HG03064 (cell line): ENCODE measurements at regions not wholly inside any gene's neighbourhood (a gene's known extent, or its start where the extent isn't known, plus 50 kb on each side); places are given as distances from the start of the nearest gene placed in this dataset.
"Not testable (repeated sequence)": the region's sequence is repeated elsewhere in the genome, so short reads cannot be mapped to it uniquely, and the experiment has no call there.

ENCODE experiments used
- ATAC-seq: cut with Tn5 transposase; IDR thresholded peaks from one replicate; pipeline ENCODE4 v1.9.1; 2021; ENCODE audit warnings: low read depth; ENCODE audit not compliant: unreplicated experiment

DNA sequence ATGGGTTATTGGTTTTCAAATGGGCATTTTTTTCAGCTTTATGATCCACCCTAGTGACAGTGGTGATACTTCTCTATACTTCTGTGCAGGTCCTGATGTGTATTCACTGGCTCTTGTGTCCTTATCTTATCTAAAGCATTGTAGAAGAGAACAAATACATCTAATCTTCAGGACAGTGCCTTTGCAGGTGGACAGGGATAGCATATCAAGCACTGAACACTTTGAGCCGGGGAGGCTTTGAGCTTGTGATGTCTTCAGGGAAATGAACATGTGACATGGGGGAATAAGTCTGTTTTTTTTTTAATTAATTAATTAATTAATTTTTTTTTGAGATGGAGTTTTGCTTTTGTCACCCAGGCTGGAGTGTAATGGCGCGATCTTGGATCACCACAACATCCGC lies 115.5 kb upstream of the KLF4 start:
- no peak for ATAC-seq

DNA sequence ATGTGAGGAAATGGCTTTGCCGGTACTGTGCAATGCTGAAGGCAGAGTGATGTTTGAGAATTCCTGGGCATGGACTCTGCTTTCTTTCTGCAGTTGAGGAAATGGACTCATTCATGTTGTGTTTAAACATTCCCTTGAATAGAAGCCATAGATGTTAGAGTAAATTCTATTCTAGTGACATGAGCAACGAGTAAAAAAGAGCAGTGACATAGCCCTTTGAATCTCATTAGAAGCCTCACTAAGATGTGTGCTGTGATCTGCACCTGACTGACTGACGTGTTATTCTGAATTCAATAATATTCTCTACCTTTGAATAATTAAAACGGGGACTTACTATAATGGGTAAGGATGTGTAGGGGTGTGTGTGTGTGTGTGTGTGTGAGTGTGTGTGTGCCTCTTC lies 113.7 kb upstream of the KLF4 start:
- no peak for ATAC-seq

DNA sequence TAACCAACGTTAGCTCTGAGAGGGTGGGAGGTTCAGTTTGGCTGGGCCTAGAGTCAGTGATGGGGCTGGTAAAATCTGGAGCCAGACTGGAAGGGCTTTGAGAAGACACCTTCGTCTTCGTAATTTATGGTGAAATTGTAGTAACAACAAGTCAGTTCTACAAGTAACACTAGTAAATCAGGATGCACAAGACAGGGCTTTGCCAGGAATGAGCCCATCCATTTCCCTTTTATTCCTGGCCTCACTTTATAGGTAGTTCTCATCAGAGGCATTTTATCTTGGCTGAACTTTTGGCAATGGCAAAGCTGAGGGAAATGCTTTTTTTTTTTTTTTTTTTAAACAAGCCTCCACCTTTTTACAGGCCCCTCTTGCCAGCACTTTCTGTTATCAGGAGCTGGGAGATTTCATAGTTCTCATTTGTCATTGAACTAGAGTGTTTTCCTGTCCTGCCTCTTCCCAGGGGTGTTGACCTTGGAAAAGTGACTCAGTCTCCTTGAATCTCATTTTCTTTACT lies 110.5 kb upstream of the KLF4 start:
- no peak for ATAC-seq

DNA sequence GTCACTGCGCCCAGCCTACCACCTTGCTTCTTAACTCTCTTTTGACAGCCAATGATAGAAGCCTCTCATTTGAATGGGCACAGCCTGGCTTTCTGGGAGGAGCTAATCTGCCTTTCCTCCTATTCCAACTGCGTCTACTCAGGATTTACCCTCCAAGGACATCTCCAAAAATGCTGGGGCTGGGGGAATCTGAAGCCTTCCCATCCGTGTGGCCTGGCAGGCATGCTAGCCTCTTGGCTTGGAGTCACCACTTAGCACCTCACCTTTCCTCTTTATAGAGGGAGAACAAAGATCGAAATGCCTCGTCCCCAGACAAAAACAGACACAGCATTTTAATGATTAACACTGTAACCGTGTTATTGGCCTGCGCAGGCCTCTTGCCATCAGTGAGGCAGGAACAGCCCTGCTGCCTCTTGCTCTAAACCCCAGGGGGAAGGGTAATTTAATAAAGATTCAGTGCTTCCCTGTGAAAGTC lies 108.2 kb upstream of the KLF4 start:
- ATAC-seq = no peak

DNA sequence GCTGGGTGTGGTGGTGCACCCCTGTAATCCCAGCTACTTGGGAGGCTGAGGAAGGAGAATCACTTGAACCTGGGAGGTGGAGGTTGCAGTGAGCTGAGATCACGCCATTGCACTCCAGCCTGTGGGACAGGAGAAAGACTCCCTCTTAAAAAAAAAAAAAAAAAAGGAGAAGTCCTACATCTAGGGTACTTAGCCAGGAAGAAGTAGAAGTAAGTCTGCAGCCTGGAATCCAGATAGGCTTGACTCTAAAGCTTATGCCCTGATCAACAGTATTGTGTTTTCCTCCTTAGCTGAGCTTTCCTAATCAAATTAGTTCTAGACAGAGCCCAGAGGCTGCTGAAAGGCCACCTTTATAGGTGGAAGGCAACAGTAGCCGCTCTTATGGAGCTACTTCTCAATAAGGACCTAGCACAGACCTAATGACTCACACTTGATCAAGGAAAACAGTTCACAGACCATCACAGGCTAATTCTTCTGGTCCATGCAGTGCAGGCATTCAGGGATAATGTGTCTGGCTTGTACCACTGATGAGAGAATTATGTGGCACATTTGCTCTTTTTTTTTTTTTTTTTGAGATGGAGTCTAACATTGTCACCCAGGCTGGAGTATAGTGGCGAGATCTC lies 105.5 kb upstream of the KLF4 start:
- no peak for ATAC-seq

DNA sequence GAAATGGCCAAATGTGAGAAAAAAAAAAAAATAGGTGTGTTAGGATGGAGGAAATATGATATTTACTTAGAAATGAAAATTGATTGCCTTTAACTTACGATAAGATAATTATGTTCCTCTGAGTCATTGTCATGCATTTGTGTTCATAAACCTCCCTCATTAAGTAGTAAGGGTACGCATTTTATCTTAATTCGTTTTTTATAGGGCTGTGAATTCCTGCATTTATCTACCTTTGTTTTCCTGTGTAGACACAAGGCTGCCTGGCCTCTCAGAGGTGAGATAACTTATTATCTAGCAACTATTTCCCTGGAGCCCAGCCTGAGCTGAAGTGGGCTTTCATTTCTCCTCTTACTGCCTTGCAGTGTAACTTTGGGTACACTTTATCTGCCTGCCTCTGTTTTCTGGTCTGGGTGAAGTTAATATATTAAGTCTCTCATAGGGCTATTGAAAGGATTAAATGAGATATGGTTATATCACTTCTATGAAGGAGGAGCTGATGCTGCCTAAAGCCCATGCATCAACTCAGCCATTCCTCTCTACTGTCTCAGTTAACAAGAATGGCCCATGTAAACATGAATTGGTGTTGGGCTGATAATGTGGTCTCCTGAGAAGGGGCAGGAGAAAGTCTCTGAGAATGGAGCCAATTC lies 103.8 kb upstream of the KLF4 start:
- ATAC-seq = no peak

- ATAC-seq = no peak
Observed at GRCh38 chr9:107592424-107592823, 102.9 kb upstream of the KLF4 start.

- ATAC-seq = no peak
Observed at GRCh38 chr9:107591781-107592180, 102.2 kb upstream of the KLF4 start.

GRCh38 chr9:107588393-107588792 lies 98.8 kb upstream of the KLF4 start:
- no peak for ATAC-seq

GRCh38 chr9:107587191-107587963 lies 97.8 kb upstream of the KLF4 start:
- no peak for ATAC-seq

DNA sequence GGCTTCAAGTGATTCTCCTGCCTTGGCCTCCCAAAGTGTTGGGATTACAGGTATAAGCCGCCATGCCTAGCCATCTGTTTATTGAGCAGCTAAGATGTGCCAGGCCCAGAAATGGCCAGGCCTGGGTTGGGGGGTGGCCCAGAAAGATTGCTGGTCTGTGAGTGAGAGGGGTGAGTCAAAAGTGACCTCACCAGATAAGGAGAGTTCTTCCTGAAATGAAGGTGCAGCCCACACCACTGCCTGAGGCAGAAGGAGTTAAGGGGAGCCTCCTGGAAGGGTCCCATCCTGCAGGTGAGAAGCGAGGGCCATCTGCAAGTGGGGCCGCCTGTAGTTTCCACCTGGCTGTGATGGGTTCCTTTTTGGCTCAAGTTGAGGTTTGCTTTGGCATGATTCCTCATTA lies 96.9 kb upstream of the KLF4 start:
- no peak for ATAC-seq

GRCh38 chr9:107585465-107585864 lies 95.9 kb upstream of the KLF4 start:
- no peak for ATAC-seq

DNA sequence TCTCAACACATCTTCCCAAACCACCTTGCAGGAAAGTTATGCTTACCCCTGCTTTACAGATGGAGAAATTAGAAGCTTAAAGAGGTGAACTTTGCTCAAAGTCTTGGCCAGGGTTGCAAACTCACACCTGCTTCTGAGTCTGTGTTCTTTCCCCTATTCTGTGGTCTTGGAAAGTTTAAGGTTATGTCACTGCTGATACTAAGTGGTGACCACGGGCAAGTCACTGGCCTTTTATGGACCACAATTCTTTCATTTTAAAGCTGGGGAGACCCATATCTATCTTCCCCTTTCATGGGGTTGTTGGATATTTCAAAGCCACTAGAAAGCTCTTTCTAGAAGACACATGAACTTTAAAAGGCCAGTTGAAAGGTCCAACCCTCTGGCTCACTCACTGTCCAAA lies 95.4 kb upstream of the KLF4 start:
- ATAC-seq = no peak

DNA sequence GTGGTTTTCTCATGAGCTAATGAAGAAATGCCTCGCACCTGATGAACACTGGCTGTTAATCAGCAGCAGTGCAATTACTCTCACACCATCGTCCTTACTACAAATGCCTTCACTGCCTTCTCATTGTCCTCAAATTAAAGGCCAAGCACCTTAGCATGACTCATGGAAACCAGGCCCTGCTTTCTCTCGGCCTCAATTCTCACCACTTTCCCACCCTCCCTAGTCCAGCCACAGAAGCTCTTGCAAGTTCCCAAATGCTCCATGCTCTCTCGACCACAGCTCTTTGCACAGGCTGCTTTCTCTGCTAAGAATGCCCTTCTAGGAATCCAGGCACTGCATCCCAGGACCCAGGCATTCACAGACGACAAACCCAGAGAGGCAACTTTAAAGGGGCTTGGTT lies 94.6 kb upstream of the KLF4 start:
- no peak for ATAC-seq

DNA sequence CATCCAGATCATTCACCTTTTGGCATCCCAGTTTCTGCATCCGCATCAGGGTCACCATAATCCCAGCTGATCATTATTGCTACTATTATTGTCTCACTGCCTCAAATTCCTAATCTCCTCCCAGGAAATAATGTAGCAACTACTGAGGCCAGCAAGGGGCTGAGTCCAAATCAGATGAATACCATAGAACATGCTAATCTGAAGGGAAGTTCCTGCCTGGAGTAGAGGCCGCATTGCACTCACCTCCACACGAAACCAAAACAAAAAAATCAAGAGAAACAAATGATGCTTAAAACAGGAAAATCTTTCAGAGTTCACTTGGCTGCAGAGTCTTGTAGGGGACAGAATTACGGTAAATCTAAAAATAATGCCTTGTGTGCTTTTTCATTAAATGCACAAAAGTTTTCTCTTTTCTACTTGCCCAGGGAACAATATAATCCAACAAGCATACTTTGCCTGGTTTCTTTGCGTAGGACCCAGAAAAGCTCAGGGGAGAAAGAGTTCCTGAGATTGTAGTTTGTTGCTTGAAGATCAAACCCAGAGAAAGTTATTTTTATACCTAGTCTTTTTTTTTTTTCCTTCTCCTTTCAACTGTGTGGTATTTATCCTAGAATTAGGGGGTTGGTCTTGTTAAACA lies 87.7 kb upstream of the KLF4 start:
- no peak for ATAC-seq

DNA sequence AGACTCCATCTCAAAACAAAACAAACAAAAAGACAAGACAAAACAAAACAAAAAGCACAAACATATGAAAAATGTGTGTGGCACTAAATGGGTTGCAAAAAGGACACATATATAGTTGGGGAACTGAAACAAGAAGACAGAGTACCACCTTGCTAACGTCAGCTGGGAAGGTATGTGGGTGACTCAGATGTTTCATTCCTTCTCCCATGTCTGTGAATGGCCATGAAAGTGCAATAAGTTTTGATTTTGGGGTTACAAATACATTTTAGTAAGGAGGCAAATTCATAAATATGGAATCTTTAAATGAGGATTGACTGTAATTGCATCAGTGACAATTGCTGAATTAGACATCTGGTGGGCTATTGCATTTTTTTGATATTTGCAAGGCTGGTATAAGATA lies 81.6 kb upstream of the KLF4 start:
- ATAC-seq = no peak

- no peak for ATAC-seq
Observed at GRCh38 chr9:107569174-107569573, 79.6 kb upstream of the KLF4 start.

DNA sequence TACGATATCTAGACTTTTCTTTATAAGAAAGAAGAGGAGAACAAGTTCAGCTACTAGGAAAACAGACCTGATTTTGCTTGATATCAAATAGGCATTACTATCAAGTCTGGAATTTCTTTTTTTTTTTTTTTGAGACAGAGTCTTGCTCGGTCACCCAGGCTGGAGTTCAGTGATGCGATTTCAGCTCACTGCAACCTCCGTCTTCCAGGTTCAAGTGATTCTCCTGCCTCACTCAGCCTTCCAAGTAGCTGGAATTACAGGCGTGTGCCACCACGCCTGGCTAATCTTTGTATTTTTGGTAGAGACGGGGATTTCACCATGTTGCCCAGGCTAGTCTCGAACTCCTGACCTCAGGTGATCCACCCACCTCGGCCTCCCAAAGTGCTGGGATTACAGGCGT lies 78.8 kb upstream of the KLF4 start:
- not testable (repeated sequence) for ATAC-seq

DNA sequence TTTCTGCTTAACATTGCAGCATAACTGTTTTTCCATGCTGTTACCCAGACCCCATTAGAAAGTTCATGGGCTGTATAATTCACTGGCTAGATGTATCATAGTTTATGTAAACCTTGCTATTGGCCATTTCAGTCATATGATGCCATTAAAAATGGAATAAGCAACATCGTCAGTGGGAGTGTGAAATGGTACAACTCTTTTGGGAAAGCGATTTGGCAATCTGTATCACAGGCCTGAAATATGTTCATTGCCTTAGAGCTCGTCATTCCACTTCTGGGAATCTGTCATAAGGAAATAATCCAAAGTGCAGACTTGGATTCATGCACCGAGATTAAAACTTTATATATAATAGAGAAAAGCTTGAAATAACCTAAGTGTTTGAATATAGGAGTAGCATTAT lies 77.9 kb upstream of the KLF4 start:
- no peak for ATAC-seq

DNA sequence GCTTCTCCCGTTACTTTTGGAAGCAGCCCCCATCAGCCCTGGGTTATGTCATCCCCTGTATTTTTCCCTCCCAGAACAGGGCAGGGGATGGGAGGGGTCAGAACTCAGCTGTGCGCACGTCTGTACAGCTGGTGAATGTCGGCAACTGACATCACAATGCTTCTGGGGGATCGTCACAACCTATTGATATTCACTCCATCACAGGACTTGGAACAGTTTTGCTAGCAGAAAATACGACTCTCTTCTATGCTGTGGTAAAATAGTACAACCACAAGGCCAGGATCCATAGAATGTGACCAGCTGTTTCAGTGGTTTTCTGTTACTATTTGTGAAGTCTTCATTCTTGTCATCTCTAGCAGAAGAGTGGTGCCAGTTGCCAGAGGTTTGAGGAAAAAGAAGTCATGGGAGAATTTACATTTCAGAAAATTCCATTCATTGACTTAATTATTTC lies 77.1 kb upstream of the KLF4 start:
- no peak for ATAC-seq

- ATAC-seq = no peak
Observed at GRCh38 chr9:107562798-107563197, 73.2 kb upstream of the KLF4 start.
